Keratinocyte (primary cell): ENCODE measurements at regions not wholly inside any gene's neighbourhood (a gene's known extent, or its start where the extent isn't known, plus 50 kb on each side); places are given as distances from the start of the nearest gene placed in this dataset.

ENCODE experiments used
- DNase-seq: peaks from one replicate; pipeline ENCODE4 v3.0.0-alpha.2; 2011; ENCODE audit warnings: low read depth, missing footprints, low spot score
- FAIRE-seq: peaks from 2 replicates; lab custom pipeline; 2011; peaks lifted over from hg19 to GRCh38; lab: Jason Lieb, UNC
- H2AFZ ChIP-seq: 2 replicates; pipeline ENCODE4 v1.6.0; 2012; ENCODE audit warnings: low read length, control low read depth, inconsistent platforms; ENCODE audit not compliant: control insufficient read depth
- H3K27ac ChIP-seq: 2 replicates; pipeline ENCODE4 v1.5.1; 2011; ENCODE audit warnings: low read length; ENCODE audit not compliant: control insufficient read depth, insufficient read depth
- H3K27me3 ChIP-seq: 3 replicates; pipeline ENCODE4 v1.6.0; 2011; ENCODE audit warnings: low read length; ENCODE audit not compliant: control insufficient read depth, insufficient read depth; ENCODE audit errors: extremely low read depth
- H3K36me3 ChIP-seq, 2 experiments: 2 replicates in 1 of 2; 3 replicates in 1 of 2; pipeline ENCODE4 v1.5.1; 2011; ENCODE audit warnings: low read length in 2 of 2, mild to moderate bottlenecking in 1 of 2; ENCODE audit not compliant: control insufficient read depth in 2 of 2, insufficient read depth in 2 of 2; ENCODE audit errors: extremely low read depth in 1 of 2
- H3K4me1 ChIP-seq: 3 replicates; pipeline ENCODE4 v1.5.1; 2011; ENCODE audit warnings: low read length; ENCODE audit not compliant: control insufficient read depth, insufficient read depth; ENCODE audit errors: extremely low read depth
- H3K4me2 ChIP-seq: 3 replicates; pipeline ENCODE4 v1.6.0; 2011; ENCODE audit warnings: low read depth, low read length; ENCODE audit not compliant: control insufficient read depth, insufficient read depth; ENCODE audit errors: extremely low read depth
- H3K4me3 ChIP-seq, 3 experiments: fragments of 200-600 bp in 1 of 3; sonication (generic) in 1 of 3; 2 replicates in 2 of 3; 3 replicates in 1 of 3; pipeline ENCODE4 v1.5.1; 2011 to 2016; ENCODE audit warnings: low read length in 3 of 3, mild to moderate bottlenecking in 3 of 3, control low read depth in 2 of 3, inconsistent platforms in 1 of 3, low read depth in 1 of 3, mixed read lengths in 1 of 3, mixed run types in 1 of 3, moderate library complexity in 1 of 3; ENCODE audit not compliant: control insufficient read depth in 2 of 3, insufficient read depth in 2 of 3; ENCODE audit errors: extremely low read depth in 1 of 3
- H3K79me2 ChIP-seq: 2 replicates; pipeline ENCODE4 v1.6.0; 2012; ENCODE audit warnings: low read length; ENCODE audit not compliant: control insufficient read depth, insufficient read depth
- H3K9ac ChIP-seq: 3 replicates; pipeline ENCODE4 v1.6.0; 2011; ENCODE audit warnings: low read length; ENCODE audit not compliant: control insufficient read depth, insufficient read depth; ENCODE audit errors: extremely low read depth
- H3K9me1 ChIP-seq: 3 replicates; pipeline ENCODE4 v1.6.0; 2011; ENCODE audit warnings: low read length; ENCODE audit not compliant: control insufficient read depth, insufficient read depth; ENCODE audit errors: extremely low read depth
- H3K9me3 ChIP-seq: 2 replicates; pipeline ENCODE4 v1.5.1; 2012; ENCODE audit warnings: low read depth, low read length; ENCODE audit not compliant: control insufficient read depth
- H4K20me1 ChIP-seq: 3 replicates; pipeline ENCODE4 v1.6.0; 2011; ENCODE audit warnings: low read length; ENCODE audit not compliant: control insufficient read depth, insufficient read depth; ENCODE audit errors: extremely low read depth
- EZH2 ChIP-seq: IDR thresholded peaks from one replicate; pipeline ENCODE4 v1.6.1; 2012; ENCODE audit warnings: inconsistent platforms, mild to moderate bottlenecking, low read length, moderate library complexity
- dilution Hi-C: fragments of 300-500 bp; cut with MboI; formaldehyde crosslinking; loops from one replicate; pipeline ENCODE4 v1.7.0; 2020; ENCODE audit warnings: low sequenced_read_pairs; ENCODE audit not compliant: extremely low pct_ligation_motif_present
- TF ChIP-seq, protein P1 (sequence below), 3 experiments: IDR thresholded peaks in 1 of 3; conservative IDR thresholded peaks in 1 of 3; optimal IDR thresholded peaks in 1 of 3; 2 replicates in 2 of 3; 3 replicates in 1 of 3; pipeline versions ENCODE3 to v1.5.1; 2011; ENCODE audit warnings: low read length in 3 of 3, mild to moderate bottlenecking in 3 of 3, moderate library complexity in 2 of 3, control low read depth in 1 of 3, inconsistent platforms in 1 of 3; ENCODE audit not compliant: insufficient read depth in 2 of 3; ENCODE audit errors: extremely low read depth in 1 of 3

GRCh38 chr13:74068471-74068870 is 65.7 kb downstream of the KLF12 start:
- Histone ChIP-seq H3K9me1 (no peaks in the 10 kb centered on the region), H3K4me2 (no peak overlapping the region), H2AFZ (no peak overlapping the region), H3K27me3 (no peaks in the 10 kb centered on the region), H3K9me3 (no peaks in the 10 kb centered on the region), H3K4me3 (no peak overlapping the region), H4K20me1 (no peaks in the 10 kb centered on the region), H3K36me3 (no peaks in the 10 kb centered on the region), H3K79me2 (peaks cover 12% of the 10 kb centered on the region), H3K4me1 (peaks cover 6% of the 10 kb centered on the region), H3K9ac (no peak overlapping the region), H3K27ac (no peak overlapping the region)
- TF ChIP-seq, protein P1, sequence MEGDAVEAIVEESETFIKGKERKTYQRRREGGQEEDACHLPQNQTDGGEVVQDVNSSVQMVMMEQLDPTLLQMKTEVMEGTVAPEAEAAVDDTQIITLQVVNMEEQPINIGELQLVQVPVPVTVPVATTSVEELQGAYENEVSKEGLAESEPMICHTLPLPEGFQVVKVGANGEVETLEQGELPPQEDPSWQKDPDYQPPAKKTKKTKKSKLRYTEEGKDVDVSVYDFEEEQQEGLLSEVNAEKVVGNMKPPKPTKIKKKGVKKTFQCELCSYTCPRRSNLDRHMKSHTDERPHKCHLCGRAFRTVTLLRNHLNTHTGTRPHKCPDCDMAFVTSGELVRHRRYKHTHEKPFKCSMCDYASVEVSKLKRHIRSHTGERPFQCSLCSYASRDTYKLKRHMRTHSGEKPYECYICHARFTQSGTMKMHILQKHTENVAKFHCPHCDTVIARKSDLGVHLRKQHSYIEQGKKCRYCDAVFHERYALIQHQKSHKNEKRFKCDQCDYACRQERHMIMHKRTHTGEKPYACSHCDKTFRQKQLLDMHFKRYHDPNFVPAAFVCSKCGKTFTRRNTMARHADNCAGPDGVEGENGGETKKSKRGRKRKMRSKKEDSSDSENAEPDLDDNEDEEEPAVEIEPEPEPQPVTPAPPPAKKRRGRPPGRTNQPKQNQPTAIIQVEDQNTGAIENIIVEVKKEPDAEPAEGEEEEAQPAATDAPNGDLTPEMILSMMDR (optimal IDR thresholded peaks at IDR 0.05 in 1 of 3, IDR thresholded peaks at IDR 0.05 in 1 of 3, conservative IDR thresholded peaks at IDR 0.05 in 1 of 3; ENCODE audit: extremely low read depth in 1 of 3, insufficient read depth in 2 of 3, low read length in 3 of 3) = no peak
- TF ChIP-seq EZH2 = no peak
- FAIRE-seq (no peak), DNase-seq (no peak)
- dilution Hi-C loops = no loop called here

GRCh38 chr13:74067818-74068217 is 66.4 kb downstream of the KLF12 start:
- no peak for DNase-seq
- Histone ChIP-seq H3K4me1 (peaks cover 6% of the 10 kb centered on the region), H3K4me3 (no peak overlapping the region), H3K9ac (no peak overlapping the region), H3K27ac (no peak overlapping the region), H3K79me2 (peaks cover 10% of the 10 kb centered on the region), H2AFZ (no peak overlapping the region), H3K9me1 (no peaks in the 10 kb centered on the region), H3K4me2 (no peak overlapping the region), H3K9me3 (no peaks in the 10 kb centered on the region), H3K36me3 (no peaks in the 10 kb centered on the region), H4K20me1 (no peaks in the 10 kb centered on the region), H3K27me3 (no peaks in the 10 kb centered on the region)
- TF ChIP-seq, protein P1 (optimal IDR thresholded peaks at IDR 0.05 in 1 of 3, IDR thresholded peaks at IDR 0.05 in 1 of 3, conservative IDR thresholded peaks at IDR 0.05 in 1 of 3; ENCODE audit: extremely low read depth in 1 of 3, insufficient read depth in 2 of 3, low read length in 3 of 3) = no peak
- TF ChIP-seq EZH2 = no peak
- no peak for FAIRE-seq
- dilution Hi-C loops = no loop called here
